SU-DHL-6 (cell line): ENCODE measurements at regions not wholly inside any gene's neighbourhood (a gene's known extent, or its start where the extent isn't known, plus 50 kb on each side); places are given as distances from the start of the nearest gene placed in this dataset.

Experiments
- CTCF ChIP-seq: fragments of 200-600 bp; sonication (generic); IDR thresholded peaks from one replicate; pipeline ENCODE4 v1.5.1; 2017; ENCODE audit warnings: antibody characterized with exemption, mild to moderate bottlenecking, low read length, moderate library complexity; ENCODE audit not compliant: insufficient read depth, poor library complexity, severe bottlenecking
- EZH2phosphoT487 ChIP-seq: fragments of 200-600 bp; sonication (generic), shearing (Covaris generic); conservative IDR thresholded peaks from 2 replicates; pipeline ENCODE4 v1.6.1; 2018; ENCODE audit warnings: mild to moderate bottlenecking, antibody characterized with exemption, low read length, moderate library complexity, mixed read lengths

- no peak for TF ChIP-seq EZH2phosphoT487
- TF ChIP-seq CTCF: no peak
Measured at GRCh38 chr12:46663318-46663717, 162.5 kb downstream of the SLC38A4 start.
